Nephron (organoid): ENCODE measurements at regions not wholly inside any gene's neighbourhood (a gene's known extent, or its start where the extent isn't known, plus 50 kb on each side); places are given as distances from the start of the nearest gene placed in this dataset.

Experiments used
- H3K27ac Mint-ChIP-seq, 3 experiments: 2 replicates each; pipeline ENCODE4 v1.8.0; 2020; ENCODE audit warnings: mixed read lengths in 3 of 3, mild to moderate bottlenecking in 2 of 3, moderate library complexity in 1 of 3
- H3K27me3 Mint-ChIP-seq: 2 replicates; pipeline ENCODE4 v1.8.0; 2021; ENCODE audit warnings: low read depth, mild to moderate bottlenecking, moderate library complexity, mixed read lengths
- H3K36me3 Mint-ChIP-seq: 2 replicates; pipeline ENCODE4 v1.8.0; 2020; ENCODE audit warnings: low read depth, mixed read lengths
- H3K4me1 Mint-ChIP-seq: 2 replicates; pipeline ENCODE4 v1.8.0; 2020; ENCODE audit warnings: mixed read lengths
- H3K4me3 Mint-ChIP-seq, 3 experiments: 2 replicates each; pipeline ENCODE4 v1.8.0; 2020; ENCODE audit warnings: mild to moderate bottlenecking in 3 of 3, mixed read lengths in 3 of 3, moderate library complexity in 2 of 3
- H3K9me3 Mint-ChIP-seq: 2 replicates; pipeline ENCODE4 v1.8.0; 2020; ENCODE audit warnings: mixed read lengths
- CTCF ChIP-seq, 3 experiments: fragments of 200-600 bp; sonication (generic); IDR thresholded peaks; one replicate each; pipeline ENCODE4 v1.5.0; 2021; ENCODE audit warnings: antibody characterized with exemption in 3 of 3; ENCODE audit not compliant: unreplicated experiment in 3 of 3

DNA sequence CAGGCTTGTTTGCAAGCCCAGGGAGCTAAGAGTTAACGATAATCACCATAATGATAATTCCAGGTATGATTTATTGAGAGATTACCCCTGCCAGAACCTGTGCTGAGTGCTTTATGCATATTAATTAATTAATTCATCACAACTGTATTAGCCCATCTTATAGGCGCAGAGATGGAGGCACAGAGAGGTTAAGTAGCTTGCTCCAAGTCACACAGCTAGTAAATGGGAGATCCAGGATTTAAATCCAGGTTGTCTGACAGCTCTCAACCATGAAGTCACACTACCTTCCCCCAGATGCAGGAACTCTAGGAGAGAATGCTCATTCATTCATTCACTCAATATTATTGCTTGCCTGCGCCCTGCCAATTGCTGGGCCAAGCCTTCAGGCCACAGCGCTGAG lies 84.5 kb downstream of the FAM241B start:
- no peaks in the 10 kb centered on the region for H3K36me3 Mint-ChIP-seq
- H3K27me3 Mint-ChIP-seq = peaks cover 27% of the 10 kb centered on the region
- H3K4me3 Mint-ChIP-seq = no peak overlapping the region
- H3K9me3 Mint-ChIP-seq = no peaks in the 10 kb centered on the region
- peaks cover 37% of the 10 kb centered on the region for H3K4me1 Mint-ChIP-seq
- TF ChIP-seq CTCF (IDR thresholded peaks at IDR 0.05; ENCODE audit: unreplicated experiment in 3 of 3) = no peak
- H3K27ac Mint-ChIP-seq = no peak overlapping the region

DNA sequence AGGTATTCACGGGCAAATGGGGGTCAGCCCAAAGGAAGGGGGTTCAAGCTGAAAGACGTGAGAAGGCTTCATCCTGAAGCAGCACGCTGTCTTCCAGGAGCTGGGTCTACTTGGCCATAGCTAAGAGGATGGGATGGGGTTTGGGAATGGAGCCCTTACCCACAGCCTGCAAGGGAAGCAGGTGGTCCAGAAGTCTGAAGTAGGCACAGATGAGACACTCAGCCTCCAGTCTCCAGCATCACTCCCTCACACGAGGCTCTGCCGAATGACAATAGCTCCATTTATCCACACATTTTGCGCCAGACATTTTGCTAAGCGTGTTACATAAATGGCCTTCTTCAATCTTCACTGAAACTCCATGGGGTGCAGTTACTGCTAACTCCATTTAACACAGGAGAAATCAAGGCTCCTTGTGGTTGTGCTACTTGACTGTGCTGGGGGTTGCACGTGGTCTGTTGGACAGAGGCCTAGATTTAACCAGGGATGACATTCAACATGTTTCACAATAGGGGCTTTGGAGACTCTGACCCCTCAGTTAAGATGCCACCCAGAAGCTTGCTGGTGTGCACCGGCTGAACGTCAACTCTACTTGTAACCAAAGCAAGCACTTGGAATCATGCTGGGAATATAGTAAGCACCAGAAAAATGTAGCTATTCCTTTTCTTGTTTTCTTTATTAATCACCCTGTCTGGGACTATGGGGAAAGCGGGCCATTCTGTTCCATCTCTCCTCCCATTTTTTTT lies 85.3 kb downstream of the FAM241B start:
- Mint-ChIP-seq H3K27ac (no peak overlapping the region), H3K4me1 (peaks cover 30% of the 10 kb centered on the region), H3K27me3 (peaks cover 30% of the 10 kb centered on the region), H3K9me3 (no peaks in the 10 kb centered on the region), H3K36me3 (no peaks in the 10 kb centered on the region), H3K4me3 (no peak overlapping the region)
- TF ChIP-seq CTCF (IDR thresholded peaks at IDR 0.05; ENCODE audit: unreplicated experiment in 3 of 3) = no peak

DNA sequence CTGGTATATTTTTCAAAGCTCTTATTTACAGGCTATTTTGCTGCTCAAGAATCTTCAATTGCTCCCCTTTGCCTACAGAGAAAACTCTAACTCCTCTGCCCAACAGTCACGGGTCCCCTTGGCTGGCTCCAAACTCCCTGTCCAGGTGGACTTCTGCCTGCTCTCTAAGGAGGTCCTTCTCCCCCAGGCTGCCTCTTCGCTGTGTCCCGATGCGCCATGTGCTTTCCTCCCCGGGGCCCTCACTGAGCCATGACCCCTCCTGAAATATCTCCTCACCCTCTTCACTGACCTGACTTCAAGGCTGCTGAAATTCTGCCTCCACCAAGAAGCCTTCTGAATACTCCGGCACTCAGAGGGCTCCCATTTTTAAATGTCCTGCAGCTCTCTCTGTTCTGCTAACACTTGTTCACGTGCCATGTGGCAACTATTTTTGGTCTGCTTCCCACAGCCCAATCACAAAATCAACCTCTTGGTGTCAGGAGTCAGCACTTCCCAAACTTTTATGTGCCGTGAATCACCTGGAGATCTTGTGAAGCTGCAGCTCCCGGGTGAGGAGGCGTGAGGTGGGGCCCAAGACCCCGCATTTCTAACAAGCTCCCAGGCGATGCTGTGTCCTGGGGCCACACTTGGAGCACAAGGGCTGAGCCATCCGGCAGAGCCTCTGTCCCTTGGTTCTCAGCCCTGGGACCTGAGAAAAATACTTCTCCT lies 85.7 kb upstream of the COL13A1 start:
- TF ChIP-seq CTCF (IDR thresholded peaks at IDR 0.05; ENCODE audit: unreplicated experiment in 3 of 3) = no peak
- Mint-ChIP-seq H3K36me3 (no peaks in the 10 kb centered on the region), H3K9me3 (no peaks in the 10 kb centered on the region), H3K4me1 (peaks cover 22% of the 10 kb centered on the region), H3K27ac (no peak overlapping the region), H3K27me3 (peaks cover 30% of the 10 kb centered on the region), H3K4me3 (no peak overlapping the region)

- Mint-ChIP-seq H3K4me1 (peaks cover 19% of the 10 kb centered on the region), H3K4me3 (no peak overlapping the region), H3K27ac (no peak overlapping the region), H3K27me3 (peaks cover 22% of the 10 kb centered on the region), H3K36me3 (peaks cover 5% of the 10 kb centered on the region), H3K9me3 (peaks cover 5% of the 10 kb centered on the region)
- peak; percentile 64 to 77 (median 64) for TF ChIP-seq CTCF (IDR thresholded peaks at IDR 0.05; ENCODE audit: unreplicated experiment in 3 of 3)
These were observed 84.8 kb upstream of the COL13A1 start for GRCh38 chr10:69716711-69717560.

GRCh38 chr10:69718951-69719350 lies 82.8 kb upstream of the COL13A1 start:
- H3K4me1 Mint-ChIP-seq = peaks cover 23% of the 10 kb centered on the region
- peaks cover 16% of the 10 kb centered on the region for H3K27me3 Mint-ChIP-seq
- H3K27ac Mint-ChIP-seq = no peak overlapping the region
- H3K36me3 Mint-ChIP-seq = peaks cover 5% of the 10 kb centered on the region
- no peak for TF ChIP-seq CTCF (IDR thresholded peaks at IDR 0.05; ENCODE audit: unreplicated experiment in 3 of 3)
- no peak overlapping the region for H3K4me3 Mint-ChIP-seq
- H3K9me3 Mint-ChIP-seq = peaks cover 5% of the 10 kb centered on the region
